Vagina (tissue), 2 donors: ENCODE measurements at regions not wholly inside any gene's neighbourhood (a gene's known extent, or its start where the extent isn't known, plus 50 kb on each side); places are given as distances from the start of the nearest gene placed in this dataset.
"Not testable (repeated sequence)": the region's sequence is repeated elsewhere in the genome, so short reads cannot be mapped to it uniquely, and the experiment has no call there.

Experiments
- DNase-seq, 2 donors: peaks; one replicate each; pipeline ENCODE4 v3.0.0-alpha.2; 2017; ENCODE audit errors: extremely low spot score in 2 of 2
- H3K27ac ChIP-seq: fragments of 200-600 bp; sonication (generic); one replicate; pipeline ENCODE4 v1.5.1; 2019
- H3K27me3 ChIP-seq: fragments of 200-600 bp; sonication (generic); one replicate; pipeline ENCODE4 v1.5.1; 2019
- H3K36me3 ChIP-seq, 2 donors: fragments of 200-600 bp; sonication (generic); one replicate each; pipeline ENCODE4 v1.5.1; 2017 to 2019
- H3K4me1 ChIP-seq: fragments of 200-600 bp; sonication (generic); one replicate; pipeline ENCODE4 v1.5.1; 2019
- H3K4me3 ChIP-seq, 2 donors: fragments of 200-600 bp; sonication (generic); 1 replicate in 1 of 2; 2 replicates in 1 of 2; pipeline ENCODE4 v1.5.1; 2016 to 2019
- H3K9me3 ChIP-seq: fragments of 200-600 bp; sonication (generic); one replicate; pipeline ENCODE4 v1.5.1; 2019
- intact Hi-C: fragments of 100-400 bp; cut with DNase I; formaldehyde crosslinking; loops from one replicate; pipeline ENCODE4 v1.15.1; 2023

DNA sequence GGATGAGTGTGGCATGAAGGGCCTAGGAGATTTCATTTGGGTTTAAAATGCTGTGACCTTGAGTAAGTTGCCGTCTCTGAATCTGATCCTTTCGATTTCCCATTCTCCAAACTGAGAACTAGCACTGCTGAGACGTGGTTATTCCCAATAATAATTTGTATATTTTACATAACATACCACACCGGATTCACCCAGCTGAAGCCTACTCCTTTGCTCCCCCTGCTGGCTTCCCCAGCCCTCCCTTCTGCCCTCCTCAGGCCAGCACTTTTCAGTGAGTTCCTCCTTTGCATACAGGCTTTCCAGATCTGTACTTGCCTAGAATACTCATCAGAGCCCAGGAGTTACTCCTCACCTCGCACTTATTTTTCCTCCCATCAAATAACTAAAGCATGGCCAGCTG, 255.1 kb downstream of the OR4F29 start:
- intact Hi-C loops, H3K27ac ChIP-seq, DNase-seq, H3K9me3 ChIP-seq, H3K27me3 ChIP-seq, H3K4me3 ChIP-seq, H3K4me1 ChIP-seq, H3K36me3 ChIP-seq: not testable (repeated sequence)

DNA sequence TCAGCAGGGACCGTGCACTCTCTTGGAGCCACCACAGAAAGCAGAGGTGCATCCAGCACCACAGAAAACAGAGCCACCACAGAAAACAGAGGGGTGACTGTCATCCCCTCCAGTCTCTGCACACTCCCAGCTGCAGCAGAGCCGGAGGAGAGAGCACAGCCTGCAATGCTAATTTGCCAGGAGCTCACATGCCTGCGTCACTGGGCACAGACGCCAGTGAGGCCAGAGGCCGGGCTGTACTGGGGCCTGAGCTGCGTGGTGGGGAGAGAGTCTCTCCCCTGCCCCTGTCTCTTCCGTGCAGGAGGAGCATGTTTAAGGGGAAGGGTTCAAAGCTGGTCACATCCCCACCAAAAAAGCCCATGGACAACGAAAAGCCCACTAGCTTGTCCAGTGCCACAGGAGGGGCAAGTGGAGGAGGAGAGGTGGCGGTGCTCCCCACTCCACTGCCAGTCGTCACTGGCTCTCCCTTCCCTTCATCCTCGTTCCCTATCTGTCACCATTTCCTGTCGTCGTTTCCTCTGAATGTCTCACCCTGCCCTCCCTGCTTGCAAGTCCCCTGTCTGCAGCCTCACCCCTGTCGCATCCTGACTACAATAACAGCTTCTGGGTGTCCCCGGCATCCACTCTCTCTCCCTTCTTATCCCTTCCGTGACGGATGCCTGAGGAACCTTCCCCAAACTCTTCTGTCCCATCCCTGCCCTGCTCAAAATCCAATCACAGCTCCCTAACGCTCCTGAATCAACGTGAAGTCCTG, 260.0 kb downstream of the OR4F29 start:
- intact Hi-C loops, H3K4me3 ChIP-seq, H3K27me3 ChIP-seq, H3K9me3 ChIP-seq, H3K36me3 ChIP-seq, H3K4me1 ChIP-seq, H3K27ac ChIP-seq: not testable (repeated sequence)
- peak; percentile 65 to 92 for DNase-seq

DNA sequence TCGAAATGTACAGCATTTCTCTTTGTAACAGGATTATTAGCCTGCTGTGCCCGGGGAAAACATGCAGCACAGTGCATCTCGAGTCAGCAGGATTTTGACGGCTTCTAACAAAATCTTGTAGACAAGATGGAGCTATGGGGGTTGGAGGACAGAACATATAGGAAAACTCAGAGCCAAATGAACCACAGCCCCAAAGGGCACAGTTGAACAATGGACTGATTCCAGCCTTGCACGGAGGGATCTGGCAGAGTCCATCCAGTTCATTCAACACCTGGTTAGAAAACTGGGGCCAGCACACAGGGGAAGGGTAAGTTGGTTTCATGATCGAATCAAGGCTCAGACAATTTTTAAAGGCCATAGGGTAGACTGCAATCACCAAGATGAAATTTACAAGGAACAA, 260.8 kb downstream of the OR4F29 start:
- H3K4me1 ChIP-seq, H3K27me3 ChIP-seq, intact Hi-C loops, H3K36me3 ChIP-seq, H3K4me3 ChIP-seq, H3K9me3 ChIP-seq, DNase-seq, H3K27ac ChIP-seq: not testable (repeated sequence)

DNA sequence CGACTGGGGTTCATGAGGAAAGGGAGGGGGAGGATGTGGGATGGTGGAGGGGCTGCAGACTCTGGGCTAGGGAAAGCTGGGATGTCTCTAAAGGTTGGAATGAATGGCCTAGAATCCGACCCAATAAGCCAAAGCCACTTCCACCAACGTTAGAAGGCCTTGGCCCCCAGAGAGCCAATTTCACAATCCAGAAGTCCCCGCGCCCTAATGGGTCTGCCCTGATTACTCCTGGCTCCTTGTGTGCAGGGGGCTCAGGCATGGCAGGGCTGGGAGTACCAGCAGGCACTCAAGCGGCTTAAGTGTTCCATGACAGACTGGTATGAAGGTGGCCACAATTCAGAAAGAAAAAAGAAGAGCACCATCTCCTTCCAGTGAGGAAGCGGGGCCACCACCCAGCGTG, 261.6 kb downstream of the OR4F29 start:
- H3K4me3 ChIP-seq, DNase-seq, H3K27ac ChIP-seq, H3K9me3 ChIP-seq, intact Hi-C loops, H3K36me3 ChIP-seq, H3K27me3 ChIP-seq, H3K4me1 ChIP-seq: not testable (repeated sequence)

DNA sequence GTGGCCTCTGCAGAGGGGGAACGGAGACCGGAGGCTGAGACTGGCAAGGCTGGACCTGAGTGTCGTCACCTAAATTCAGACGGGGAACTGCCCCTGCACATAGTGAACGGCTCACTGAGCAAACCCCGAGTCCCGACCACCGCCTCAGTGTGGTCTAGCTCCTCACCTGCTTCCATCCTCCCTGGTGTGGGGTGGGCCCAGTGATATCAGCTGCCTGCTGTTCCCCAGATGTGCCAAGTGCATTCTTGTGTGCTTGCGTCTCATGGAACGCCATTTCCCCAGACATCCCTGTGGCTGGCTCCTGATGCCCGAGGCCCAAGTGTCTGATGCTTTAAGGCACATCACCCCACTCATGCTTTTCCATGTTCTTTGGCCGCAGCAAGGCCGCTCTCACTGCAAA, 262.2 kb downstream of the OR4F29 start:
- H3K4me3 ChIP-seq, DNase-seq, H3K27me3 ChIP-seq, H3K4me1 ChIP-seq, H3K36me3 ChIP-seq, H3K9me3 ChIP-seq, intact Hi-C loops, H3K27ac ChIP-seq: not testable (repeated sequence)

DNA sequence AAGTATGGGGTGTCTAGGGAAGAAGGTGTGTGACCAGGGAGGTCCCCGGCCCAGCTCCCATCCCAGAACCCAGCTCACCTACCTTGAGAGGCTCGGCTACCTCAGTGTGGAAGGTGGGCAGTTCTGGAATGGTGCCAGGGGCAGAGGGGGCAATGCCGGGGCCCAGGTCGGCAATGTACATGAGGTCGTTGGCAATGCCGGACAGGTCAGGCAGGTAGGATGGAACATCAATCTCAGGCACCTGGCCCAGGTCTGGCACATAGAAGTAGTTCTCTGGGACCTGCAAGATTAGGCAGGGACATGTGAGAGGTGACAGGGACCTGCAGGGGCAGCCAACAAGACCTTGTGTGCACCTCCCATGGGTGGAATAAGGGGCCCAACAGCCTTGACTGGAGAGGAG, 264.2 kb downstream of the OR4F29 start:
- H3K36me3 ChIP-seq, H3K27ac ChIP-seq, H3K9me3 ChIP-seq, intact Hi-C loops, DNase-seq, H3K4me3 ChIP-seq, H3K4me1 ChIP-seq, H3K27me3 ChIP-seq: not testable (repeated sequence)

DNA sequence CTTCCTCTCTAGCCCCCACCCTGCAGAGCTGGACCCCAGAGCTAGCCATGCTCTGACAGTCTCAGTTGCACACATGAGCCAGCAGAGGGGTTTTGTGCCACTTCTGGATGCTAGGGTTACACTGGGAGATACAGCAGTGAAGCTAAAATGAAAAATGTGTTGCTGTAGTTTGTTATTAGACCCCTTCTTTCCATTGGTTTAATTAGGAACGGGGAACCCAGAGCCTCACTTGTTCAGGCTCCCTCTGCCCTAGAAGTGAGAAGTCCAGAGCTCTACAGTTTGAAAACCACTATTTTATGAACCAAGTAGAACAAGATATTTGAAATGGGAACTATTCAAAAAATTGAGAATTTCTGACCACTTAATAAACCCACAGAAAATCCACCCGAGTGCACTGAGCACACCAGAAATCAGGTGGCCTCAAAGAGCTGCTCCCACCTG, 264.8 kb downstream of the OR4F29 start:
- H3K4me3 ChIP-seq, H3K27ac ChIP-seq, intact Hi-C loops, H3K36me3 ChIP-seq, H3K9me3 ChIP-seq, H3K27me3 ChIP-seq, H3K4me1 ChIP-seq: not testable (repeated sequence)
- DNase-seq: peak in 1 of 2 donors; percentile 5

DNA sequence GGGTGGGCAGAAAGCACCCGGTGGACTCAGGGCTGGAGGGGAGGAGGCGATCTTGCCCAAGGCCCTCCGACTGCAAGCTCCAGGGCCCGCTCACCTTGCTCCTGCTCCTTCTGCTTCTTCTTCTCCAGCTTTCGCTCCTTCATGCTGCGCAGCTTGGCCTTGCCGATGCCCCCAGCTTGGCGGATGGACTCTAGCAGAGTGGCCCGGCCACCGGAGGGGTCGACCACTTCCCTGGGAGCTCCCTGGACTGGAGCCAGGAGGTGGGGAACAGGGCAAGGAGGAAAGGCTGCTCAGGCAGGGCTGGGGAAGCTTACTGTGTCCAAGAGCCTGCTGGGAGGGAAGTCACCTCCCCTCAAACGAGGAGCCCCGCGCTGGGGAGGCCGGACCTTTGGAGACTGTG, 265.3 kb downstream of the OR4F29 start:
- DNase-seq, intact Hi-C loops, H3K27ac ChIP-seq, H3K36me3 ChIP-seq, H3K4me1 ChIP-seq, H3K27me3 ChIP-seq, H3K9me3 ChIP-seq, H3K4me3 ChIP-seq: not testable (repeated sequence)

DNA sequence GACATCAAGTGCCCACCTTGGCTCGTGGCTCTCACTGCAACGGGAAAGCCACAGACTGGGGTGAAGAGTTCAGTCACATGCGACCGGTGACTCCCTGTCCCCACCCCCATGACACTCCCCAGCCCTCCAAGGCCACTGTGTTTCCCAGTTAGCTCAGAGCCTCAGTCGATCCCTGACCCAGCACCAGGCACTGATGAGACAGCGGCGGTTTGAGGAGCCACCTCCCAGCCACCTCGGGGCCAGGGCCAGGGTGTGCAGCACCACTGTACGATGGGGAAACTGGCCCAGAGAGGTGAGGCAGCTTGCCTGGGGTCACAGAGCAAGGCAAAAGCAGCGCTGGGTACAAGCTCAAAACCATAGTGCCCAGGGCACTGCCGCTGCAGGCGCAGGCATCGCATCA, 266.0 kb downstream of the OR4F29 start:
- H3K27ac ChIP-seq, H3K27me3 ChIP-seq, H3K4me1 ChIP-seq, H3K36me3 ChIP-seq, DNase-seq, intact Hi-C loops, H3K9me3 ChIP-seq, H3K4me3 ChIP-seq: not testable (repeated sequence)

DNA sequence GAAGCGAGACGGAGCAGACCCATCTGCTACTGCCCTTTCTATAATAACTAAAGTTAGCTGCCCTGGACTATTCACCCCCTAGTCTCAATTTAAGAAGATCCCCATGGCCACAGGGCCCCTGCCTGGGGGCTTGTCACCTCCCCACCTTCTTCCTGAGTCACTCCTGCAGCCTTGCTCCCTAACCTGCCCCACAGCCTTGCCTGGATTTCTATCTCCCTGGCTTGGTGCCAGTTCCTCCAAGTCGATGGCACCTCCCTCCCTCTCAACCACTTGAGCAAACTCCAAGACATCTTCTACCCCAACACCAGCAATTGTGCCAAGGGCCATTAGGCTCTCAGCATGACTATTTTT, 267.2 kb downstream of the OR4F29 start:
- H3K9me3 ChIP-seq, intact Hi-C loops, DNase-seq, H3K4me1 ChIP-seq, H3K27me3 ChIP-seq, H3K36me3 ChIP-seq, H3K27ac ChIP-seq, H3K4me3 ChIP-seq: not testable (repeated sequence)

DNA sequence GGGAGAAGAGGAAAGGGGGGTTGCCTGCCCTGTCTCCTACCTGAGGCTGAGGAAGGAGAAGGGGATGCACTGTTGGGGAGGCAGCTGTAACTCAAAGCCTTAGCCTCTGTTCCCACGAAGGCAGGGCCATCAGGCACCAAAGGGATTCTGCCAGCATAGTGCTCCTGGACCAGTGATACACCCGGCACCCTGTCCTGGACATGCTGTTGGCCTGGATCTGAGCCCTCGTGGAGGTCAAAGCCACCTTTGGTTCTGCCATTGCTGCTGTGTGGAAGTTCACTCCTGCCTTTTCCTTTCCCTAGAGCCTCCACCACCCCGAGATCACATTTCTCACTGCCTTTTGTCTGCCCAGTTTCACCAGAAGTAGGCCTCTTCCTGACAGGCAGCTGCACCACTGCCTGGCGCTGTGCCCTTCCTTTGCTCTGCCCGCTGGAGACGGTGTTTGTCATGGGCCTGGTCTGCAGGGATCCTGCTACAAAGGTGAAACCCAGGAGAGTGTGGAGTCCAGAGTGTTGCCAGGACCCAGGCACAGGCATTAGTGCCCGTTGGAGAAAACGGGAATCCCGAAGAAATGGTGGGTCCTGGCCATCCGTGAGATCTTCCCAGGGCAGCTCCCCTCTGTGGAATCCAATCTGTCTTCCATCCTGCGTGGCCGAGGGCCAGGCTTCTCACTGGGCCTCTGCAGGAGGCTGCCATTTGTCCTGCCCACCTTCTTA, 267.7 kb downstream of the OR4F29 start:
- H3K9me3 ChIP-seq, intact Hi-C loops, H3K36me3 ChIP-seq, H3K27me3 ChIP-seq, H3K4me1 ChIP-seq, H3K4me3 ChIP-seq, DNase-seq, H3K27ac ChIP-seq: not testable (repeated sequence)

DNA sequence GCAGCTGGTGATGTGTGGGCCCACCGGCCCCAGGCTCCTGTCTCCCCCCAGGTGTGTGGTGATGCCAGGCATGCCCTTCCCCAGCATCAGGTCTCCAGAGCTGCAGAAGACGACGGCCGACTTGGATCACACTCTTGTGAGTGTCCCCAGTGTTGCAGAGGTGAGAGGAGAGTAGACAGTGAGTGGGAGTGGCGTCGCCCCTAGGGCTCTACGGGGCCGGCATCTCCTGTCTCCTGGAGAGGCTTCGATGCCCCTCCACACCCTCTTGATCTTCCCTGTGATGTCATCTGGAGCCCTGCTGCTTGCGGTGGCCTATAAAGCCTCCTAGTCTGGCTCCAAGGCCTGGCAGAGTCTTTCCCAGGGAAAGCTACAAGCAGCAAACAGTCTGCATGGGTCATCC, 268.4 kb downstream of the OR4F29 start:
- H3K4me1 ChIP-seq, H3K27ac ChIP-seq, DNase-seq, intact Hi-C loops, H3K36me3 ChIP-seq, H3K4me3 ChIP-seq, H3K9me3 ChIP-seq, H3K27me3 ChIP-seq: not testable (repeated sequence)

DNA sequence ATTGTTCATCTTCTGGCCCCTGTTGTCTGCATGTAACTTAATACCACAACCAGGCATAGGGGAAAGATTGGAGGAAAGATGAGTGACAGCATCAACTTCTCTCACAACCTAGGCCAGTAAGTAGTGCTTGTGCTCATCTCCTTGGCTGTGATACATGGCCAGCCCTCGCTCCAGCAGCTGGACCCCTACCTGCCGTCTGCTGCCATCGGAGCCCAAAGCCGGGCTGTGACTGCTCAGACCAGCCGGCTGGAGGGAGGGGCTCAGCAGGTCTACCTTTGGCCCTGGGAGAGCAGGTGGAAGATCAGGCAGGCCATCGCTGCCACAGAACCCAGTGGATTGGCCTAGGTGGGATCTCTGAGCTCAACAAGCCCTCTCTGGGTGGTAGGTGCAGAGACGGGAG, 268.8 kb downstream of the OR4F29 start:
- H3K27me3 ChIP-seq, H3K27ac ChIP-seq, H3K36me3 ChIP-seq, H3K9me3 ChIP-seq, H3K4me1 ChIP-seq, intact Hi-C loops, H3K4me3 ChIP-seq: not testable (repeated sequence)
- peak in 1 of 2 donors; percentile 58 for DNase-seq
